ENCODE measurements at regions not wholly inside any gene's neighbourhood (a gene's known extent, or its start where the extent isn't known, plus 50 kb on each side); places are given as distances from the start of the nearest gene placed in this dataset.

DNA sequence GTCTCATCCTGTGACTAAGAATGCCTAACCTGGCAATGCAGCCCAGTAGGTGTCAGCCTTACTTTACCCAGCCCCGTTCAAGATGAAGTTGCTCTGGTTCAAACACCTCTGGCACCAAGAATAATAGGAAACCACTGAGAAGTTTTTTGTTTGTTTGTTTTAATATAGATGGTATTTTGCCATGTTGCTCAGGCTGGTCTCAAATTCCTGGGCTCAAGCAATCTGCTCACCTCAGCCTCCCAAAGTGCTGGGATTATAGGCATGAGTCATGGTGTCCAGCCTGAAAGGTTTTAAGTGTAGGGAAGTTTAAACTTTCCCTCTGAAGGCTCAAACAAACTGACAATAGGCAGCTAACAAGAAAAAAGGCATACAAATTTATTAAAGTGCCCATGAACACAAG is 51.2 kb upstream of the ABCC4 start:
- DNase-seq, result no peak
- TF ChIP-seq POLR2A (IDR thresholded peaks at IDR 0.05; ENCODE audit: low read length), result no peak
- TF ChIP-seq GATA1 (IDR thresholded peaks at IDR 0.05; ENCODE audit: low read depth, low read length), result no peak

DNA sequence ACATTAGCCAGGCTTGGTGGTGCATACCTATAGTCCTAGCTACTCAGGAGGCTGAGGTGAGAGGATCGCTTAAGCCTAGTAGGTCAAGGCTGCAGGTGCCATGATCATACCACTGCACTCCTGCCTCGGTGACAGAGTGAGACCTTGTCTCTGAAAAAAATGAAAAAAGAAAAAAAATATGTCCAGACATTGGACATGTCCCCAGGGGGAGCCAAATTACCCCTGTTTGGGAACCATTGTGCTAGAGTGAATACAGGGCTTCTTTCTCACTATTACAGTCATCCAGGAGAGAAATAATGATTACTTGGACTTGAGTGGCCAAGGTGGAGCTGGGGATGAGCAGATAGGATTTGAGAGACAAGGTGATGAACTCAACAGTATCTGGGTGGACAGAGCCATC is 52.9 kb upstream of the ABCC4 start:
- DNase-seq, result no peak
- no peak for TF ChIP-seq GATA1 (IDR thresholded peaks at IDR 0.05; ENCODE audit: low read depth, low read length)
- TF ChIP-seq POLR2A (IDR thresholded peaks at IDR 0.05; ENCODE audit: low read length), result no peak

DNA sequence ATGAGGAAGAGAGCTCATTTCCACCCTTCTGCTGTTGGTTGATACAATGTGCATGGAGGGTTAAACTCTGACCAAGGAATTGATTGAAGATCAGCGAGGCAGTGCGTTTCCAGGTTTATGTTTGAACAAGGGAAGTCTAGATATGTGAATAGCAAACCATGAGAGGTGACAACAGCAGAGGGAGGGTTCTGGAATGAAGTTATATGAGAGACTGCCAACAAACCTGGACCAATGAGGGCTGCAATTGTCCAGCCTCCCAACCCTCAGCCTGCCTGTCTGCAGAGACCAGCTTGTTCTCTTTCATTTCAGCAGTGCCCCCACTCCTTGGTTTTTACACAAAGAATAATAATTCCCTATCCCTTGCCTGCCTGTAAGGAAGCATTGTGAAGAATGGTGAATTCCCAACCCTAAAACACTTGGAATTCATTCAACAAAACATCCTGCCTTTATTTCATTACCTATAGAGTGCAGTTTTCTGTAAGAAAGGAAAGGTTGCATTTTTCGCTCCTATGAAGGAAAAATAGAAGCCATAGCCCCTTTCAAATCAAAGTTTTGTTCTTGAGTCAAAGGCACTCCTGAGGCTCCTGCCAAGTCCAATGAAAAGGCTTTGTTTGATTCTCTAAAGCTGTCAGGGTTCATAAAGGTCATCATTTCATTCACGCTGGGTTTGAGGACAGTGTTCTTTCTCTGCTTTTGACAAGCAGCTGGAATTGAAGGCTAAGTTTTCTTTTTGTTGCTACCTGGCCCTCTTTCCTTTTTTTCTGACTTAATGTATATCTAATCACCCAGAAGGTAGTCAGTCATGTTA is 53.6 kb upstream of the ABCC4 start:
- TF ChIP-seq GATA1 (IDR thresholded peaks at IDR 0.05; ENCODE audit: low read depth, low read length) (no peak), POLR2A (IDR thresholded peaks at IDR 0.05; ENCODE audit: low read length) (no peak)
- DNase-seq, result no peak

DNA sequence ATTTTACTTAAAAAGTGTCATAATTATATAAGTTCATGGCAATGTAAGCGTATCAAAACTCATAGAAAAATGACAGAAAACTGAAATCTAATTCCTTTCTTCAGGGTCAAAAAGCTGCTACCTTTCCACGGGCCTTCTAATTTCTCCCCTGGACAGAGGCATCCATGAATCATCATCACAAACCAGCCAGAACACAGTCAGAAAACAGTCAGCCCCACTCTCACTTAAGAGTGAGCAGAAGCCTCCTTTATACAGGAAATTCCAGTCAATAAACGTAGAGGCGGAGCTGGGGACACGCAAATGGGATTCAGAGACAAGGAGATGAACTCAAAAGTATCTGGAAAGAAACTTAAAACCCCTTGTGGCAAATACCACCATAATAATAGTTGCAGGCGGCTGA is 54.2 kb upstream of the ABCC4 start:
- DNase-seq, result no peak
- TF ChIP-seq POLR2A (IDR thresholded peaks at IDR 0.05; ENCODE audit: low read length) (no peak), GATA1 (IDR thresholded peaks at IDR 0.05; ENCODE audit: low read depth, low read length) (no peak)

DNA sequence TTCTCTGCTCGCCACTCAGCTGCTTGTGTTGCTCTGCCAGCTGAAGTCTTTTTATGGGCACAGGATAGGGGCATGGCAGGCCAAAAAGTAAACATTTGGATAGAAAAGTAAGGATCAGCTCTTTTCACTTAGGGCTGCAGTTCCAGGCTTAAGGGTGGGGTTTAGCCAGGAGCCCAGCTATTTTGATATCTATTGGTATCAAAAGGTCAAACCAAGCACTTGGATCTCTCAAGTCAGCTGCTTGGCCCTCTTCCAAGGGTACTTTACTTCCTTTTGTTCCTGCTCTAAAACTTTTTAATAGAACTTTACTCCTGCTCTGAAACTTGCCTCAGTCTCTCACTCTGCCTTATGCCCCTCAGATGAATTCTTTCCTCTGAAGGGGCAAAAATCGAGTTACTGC is 55.7 kb upstream of the ABCC4 start:
- no peak for DNase-seq
- TF ChIP-seq POLR2A (IDR thresholded peaks at IDR 0.05; ENCODE audit: low read length) (no peak), GATA1 (IDR thresholded peaks at IDR 0.05; ENCODE audit: low read depth, low read length) (no peak)

DNA sequence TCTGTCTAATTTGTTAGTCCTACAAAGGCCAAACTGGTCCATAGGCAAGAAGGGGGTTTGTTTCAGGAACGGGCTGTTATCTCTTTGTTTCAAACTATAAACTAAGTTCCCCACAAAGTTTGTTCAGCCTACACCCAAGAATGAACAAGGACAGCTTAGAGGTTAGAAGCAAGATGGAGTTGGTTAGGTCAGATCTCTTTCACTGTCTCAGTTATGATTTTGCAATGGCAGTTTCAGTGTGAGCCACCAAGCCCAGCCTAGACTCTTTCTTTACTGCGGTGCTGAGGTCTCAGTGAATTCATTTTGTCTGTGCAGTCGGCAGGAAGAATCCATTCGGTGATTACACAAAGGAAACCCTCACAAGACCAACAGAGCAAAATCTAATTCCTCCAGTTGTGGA is 56.6 kb upstream of the ABCC4 start:
- TF ChIP-seq POLR2A (IDR thresholded peaks at IDR 0.05; ENCODE audit: low read length) (no peak), GATA1 (IDR thresholded peaks at IDR 0.05; ENCODE audit: low read depth, low read length) (no peak)
- DNase-seq, result no peak

DNA sequence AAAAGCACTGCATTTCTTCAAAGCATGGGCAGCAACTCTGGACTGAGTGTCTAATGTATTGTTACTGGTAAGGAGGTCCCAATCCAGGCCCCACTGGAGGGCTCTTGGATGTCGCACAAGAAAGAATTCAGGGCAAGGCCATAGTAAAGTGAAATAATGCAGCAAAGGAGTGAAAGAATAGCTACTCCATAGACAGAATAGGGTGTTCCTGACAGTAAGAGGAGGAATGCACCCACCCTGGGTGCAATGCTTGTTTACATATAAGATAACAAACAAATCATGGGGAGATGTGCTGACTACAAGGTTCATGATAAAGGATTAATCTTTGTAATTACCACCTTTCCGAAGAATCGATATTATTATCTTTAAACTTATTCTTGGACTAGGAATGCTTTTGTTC is 58.8 kb upstream of the ABCC4 start:
- TF ChIP-seq GATA1 (IDR thresholded peaks at IDR 0.05; ENCODE audit: low read depth, low read length) (no peak), POLR2A (IDR thresholded peaks at IDR 0.05; ENCODE audit: low read length) (no peak)
- DNase-seq, result no peak

DNA sequence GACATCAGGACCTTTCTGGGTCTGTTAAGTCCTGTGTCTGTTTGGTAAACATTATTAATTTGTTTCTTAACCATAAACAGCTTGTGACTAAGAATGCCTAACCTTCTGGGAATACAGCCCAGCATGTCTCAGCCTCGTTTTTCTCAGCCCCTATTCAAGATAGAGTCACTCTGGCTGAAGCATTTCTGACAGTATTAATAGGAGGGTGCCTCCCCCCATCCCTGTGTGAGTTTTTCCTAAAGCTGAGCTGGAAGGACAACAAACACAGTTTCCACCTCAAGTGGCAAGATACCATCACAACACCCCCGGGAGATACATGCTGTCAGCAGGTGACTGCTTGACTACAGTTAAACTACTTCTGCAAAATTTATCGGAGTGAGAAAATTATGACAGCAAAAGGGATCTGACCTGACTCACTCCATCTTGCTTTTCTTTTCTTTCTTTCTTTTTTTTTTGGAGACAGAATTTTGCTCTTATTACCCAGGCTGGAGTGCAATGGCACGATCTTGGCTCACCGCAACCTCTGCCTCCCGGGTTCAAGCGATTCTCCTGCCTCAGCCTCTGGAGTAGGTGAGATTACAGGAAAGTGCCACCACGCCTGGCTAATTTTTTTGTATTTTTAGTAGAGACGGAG is 59.3 kb upstream of the ABCC4 start:
- TF ChIP-seq POLR2A (IDR thresholded peaks at IDR 0.05; ENCODE audit: low read length), result no peak
- no peak for TF ChIP-seq GATA1 (IDR thresholded peaks at IDR 0.05; ENCODE audit: low read depth, low read length)
- no peak for DNase-seq

DNA sequence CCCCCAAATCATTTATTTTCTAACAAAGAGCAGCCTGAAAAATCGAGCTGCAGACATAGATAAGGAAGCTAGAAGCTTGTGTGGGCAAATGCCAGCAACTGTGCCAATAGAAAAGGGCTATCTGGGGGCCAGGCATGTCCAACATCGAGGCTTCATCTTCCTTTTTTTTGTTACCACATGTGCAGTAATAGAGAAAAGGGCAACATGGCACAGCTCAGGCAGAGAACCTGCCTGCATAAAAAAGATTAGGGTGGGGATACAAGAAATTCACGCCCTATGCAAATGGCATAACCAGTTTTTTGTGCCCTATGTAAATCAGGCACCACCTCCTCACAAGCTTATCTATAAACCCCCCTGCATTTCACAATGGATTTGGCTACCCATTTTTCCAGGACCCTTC is 60.4 kb upstream of the ABCC4 start:
- TF ChIP-seq POLR2A (IDR thresholded peaks at IDR 0.05; ENCODE audit: low read length) (no peak), GATA1 (IDR thresholded peaks at IDR 0.05; ENCODE audit: low read depth, low read length) (no peak)
- peak in 1 of 2 experiments; percentile 63 for DNase-seq

DNA sequence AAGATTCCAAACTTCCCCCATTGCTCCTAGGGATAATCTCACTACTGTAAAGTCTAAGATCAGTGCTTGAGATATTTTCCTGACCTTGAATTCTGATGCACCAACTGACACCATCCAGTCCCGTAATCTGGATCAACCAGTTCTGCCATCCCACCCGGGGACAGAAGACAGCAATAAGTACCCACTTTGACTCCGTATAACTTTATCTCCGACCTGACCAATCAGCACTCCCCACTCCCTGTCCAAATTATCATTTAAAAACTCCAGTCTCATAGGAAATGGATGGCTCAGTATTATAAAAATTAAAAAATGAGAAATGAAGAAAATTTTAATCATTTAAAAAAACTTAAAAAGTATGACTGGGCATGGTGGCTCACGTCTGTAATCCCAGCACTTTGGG is 61.4 kb upstream of the ABCC4 start:
- TF ChIP-seq GATA1 (IDR thresholded peaks at IDR 0.05; ENCODE audit: low read depth, low read length), result no peak
- TF ChIP-seq POLR2A (IDR thresholded peaks at IDR 0.05; ENCODE audit: low read length), result no peak
- DNase-seq, result no peak

DNA sequence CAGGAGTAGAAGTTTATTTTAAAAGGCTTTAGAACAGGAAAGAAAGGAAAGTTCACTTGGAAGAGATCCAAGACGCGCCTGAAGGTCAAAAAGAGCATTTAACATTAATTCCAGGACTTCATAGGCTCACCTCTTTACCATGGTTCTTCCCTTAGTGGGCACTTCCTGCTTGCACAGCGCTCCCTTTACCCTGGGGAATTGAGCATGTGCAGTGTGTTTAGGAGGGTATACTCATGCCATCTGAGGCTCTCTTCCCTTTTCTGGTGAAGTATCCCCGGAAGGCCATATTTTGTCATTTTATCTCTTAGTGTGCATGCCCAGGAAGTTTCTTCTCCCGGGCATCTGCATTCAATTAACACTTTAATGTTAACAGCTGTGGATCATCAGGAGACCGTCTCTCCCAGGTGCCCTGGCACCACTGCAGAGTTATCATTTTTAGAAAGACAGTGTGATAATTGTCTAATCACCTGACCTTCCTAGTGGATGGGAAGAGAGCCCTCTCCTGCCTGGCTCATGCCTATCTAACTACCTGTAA is 66.1 kb upstream of the ABCC4 start:
- no peak for DNase-seq
- TF ChIP-seq POLR2A (IDR thresholded peaks at IDR 0.05; ENCODE audit: low read length), result no peak
- no peak for TF ChIP-seq GATA1 (IDR thresholded peaks at IDR 0.05; ENCODE audit: low read depth, low read length)

DNA sequence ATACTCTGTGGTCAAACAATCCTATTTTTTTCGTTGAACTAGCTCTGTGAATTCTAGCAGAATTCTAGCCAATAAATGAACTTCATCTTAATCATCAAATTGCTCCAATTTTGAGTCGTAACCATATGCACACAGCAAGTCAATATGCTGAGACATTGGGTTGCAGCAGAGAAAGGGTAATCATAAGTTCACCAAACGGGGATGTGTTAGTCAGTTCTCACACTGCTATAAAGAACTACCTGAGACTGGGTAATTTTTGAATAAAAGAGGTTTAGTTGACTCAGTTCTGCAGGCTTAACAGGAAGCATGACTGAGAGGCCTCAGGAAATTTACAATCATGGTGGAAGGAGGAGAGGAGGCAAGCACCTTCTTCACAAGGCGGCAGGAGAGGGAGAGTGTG is 67.7 kb upstream of the ABCC4 start:
- no peak for DNase-seq
- TF ChIP-seq GATA1 (IDR thresholded peaks at IDR 0.05; ENCODE audit: low read depth, low read length) (no peak), POLR2A (IDR thresholded peaks at IDR 0.05; ENCODE audit: low read length) (no peak)

DNA sequence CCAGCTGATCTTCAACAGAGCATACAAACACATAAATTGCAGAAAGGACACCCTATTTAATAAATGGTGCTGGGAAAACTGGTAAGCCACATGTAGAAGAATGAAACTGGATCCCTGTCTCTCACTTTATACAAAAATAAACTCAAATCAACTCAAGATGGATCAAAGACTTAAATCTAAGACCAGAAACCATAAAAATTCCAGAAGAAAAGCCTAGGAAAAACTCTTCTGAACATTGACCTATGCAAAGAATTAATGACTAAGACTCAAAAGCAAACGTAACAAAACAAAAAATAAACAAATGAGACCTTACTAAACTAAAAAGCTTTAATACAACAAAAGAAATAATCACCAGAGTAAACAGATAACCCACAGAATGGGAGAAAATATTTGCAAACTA is 74.5 kb upstream of the ABCC4 start:
- TF ChIP-seq POLR2A (IDR thresholded peaks at IDR 0.05; ENCODE audit: low read length) (no peak), GATA1 (IDR thresholded peaks at IDR 0.05; ENCODE audit: low read depth, low read length) (no peak)
- DNase-seq, result no peak

DNA sequence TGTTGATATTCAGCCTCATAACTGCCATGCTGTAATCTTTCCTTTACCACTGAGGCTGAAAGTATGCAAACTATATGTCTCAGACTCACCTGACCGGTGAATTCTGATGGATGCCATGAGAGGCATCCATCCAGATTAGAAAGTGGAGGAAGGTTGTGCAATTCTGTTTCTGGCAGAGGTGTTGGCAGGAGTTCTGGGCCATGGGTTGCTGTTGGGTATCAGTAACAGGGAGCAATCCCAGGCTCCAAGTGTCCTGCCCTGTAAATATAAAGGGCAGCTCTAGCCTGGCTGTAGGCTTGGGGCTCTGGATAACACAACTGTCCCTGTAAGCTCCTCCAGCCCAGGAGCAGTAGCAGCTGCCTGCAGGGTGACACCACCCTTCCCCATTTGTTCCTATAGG is 77.4 kb upstream of the ABCC4 start:
- TF ChIP-seq GATA1 (IDR thresholded peaks at IDR 0.05; ENCODE audit: low read depth, low read length) (no peak), POLR2A (IDR thresholded peaks at IDR 0.05; ENCODE audit: low read length) (no peak)

More for the DNA sequence above, 77.4 kb upstream of the ABCC4 start:
- no peak for DNase-seq
